ENCODE measurements at regions not wholly inside any gene's neighbourhood (a gene's known extent, or its start where the extent isn't known, plus 50 kb on each side); places are given as distances from the start of the nearest gene placed in this dataset.

GRCh38 chr13:105070452-105070851, 1465.0 kb downstream of the EFNB2 start:
- H3K36me3 ChIP-seq (ENCODE audit: insufficient read depth, low read length) = no peaks in the 10 kb centered on the region
- H3K9ac ChIP-seq (ENCODE audit: low read depth, low read length) = no peak overlapping the region
- H3K27me3 ChIP-seq (ENCODE audit: control insufficient read depth, insufficient read depth, low read length) = no peaks in the 10 kb centered on the region
- H3K9me3 ChIP-seq (replicated peaks; ENCODE audit: low read length) = no peaks in the 10 kb centered on the region
- no peak overlapping the region for H3K4me3 ChIP-seq (ENCODE audit: low read length)
- no peak overlapping the region for H3K4me2 ChIP-seq (ENCODE audit: low read length)
- H3K4me1 ChIP-seq (ENCODE audit: control insufficient read depth, insufficient read depth, low read length) = peaks cover 15% of the 10 kb centered on the region

- Histone ChIP-seq H3K9ac (ENCODE audit: low read depth, low read length) (no peak overlapping the region), H3K27me3 (ENCODE audit: control insufficient read depth, insufficient read depth, low read length) (no peaks in the 10 kb centered on the region), H3K36me3 (ENCODE audit: insufficient read depth, low read length) (no peaks in the 10 kb centered on the region), H3K4me2 (ENCODE audit: low read length) (no peak overlapping the region), H3K9me3 (replicated peaks; ENCODE audit: low read length) (no peaks in the 10 kb centered on the region), H3K4me1 (ENCODE audit: control insufficient read depth, insufficient read depth, low read length) (peaks cover 15% of the 10 kb centered on the region), H3K4me3 (ENCODE audit: low read length) (no peak overlapping the region)
Measured at GRCh38 chr13:105069106-105069505, 1466.4 kb downstream of the EFNB2 start.

GRCh38 chr13:105063676-105064075, 1471.8 kb downstream of the EFNB2 start:
- Histone ChIP-seq H3K9me3 (replicated peaks; ENCODE audit: low read length) (no peaks in the 10 kb centered on the region), H3K36me3 (ENCODE audit: insufficient read depth, low read length) (no peaks in the 10 kb centered on the region), H3K9ac (ENCODE audit: low read depth, low read length) (no peak overlapping the region), H3K27me3 (ENCODE audit: control insufficient read depth, insufficient read depth, low read length) (no peaks in the 10 kb centered on the region), H3K4me3 (ENCODE audit: low read length) (no peak overlapping the region), H3K4me2 (ENCODE audit: low read length) (no peak overlapping the region), H3K4me1 (ENCODE audit: control insufficient read depth, insufficient read depth, low read length) (peaks cover 7% of the 10 kb centered on the region)

- Histone ChIP-seq H3K36me3 (ENCODE audit: insufficient read depth, low read length) (no peaks in the 10 kb centered on the region), H3K9ac (ENCODE audit: low read depth, low read length) (no peak overlapping the region), H3K9me3 (replicated peaks; ENCODE audit: low read length) (no peaks in the 10 kb centered on the region), H3K4me3 (ENCODE audit: low read length) (no peak overlapping the region), H3K27me3 (ENCODE audit: control insufficient read depth, insufficient read depth, low read length) (no peaks in the 10 kb centered on the region), H3K4me2 (ENCODE audit: low read length) (no peak overlapping the region), H3K4me1 (ENCODE audit: control insufficient read depth, insufficient read depth, low read length) (peaks cover 6% of the 10 kb centered on the region)
Measured at GRCh38 chr13:105059786-105060185, 1475.7 kb downstream of the EFNB2 start.

- H3K27me3 ChIP-seq (ENCODE audit: control insufficient read depth, insufficient read depth, low read length) = no peaks in the 10 kb centered on the region
- no peak overlapping the region for H3K9ac ChIP-seq (ENCODE audit: low read depth, low read length)
- peaks cover 6% of the 10 kb centered on the region for H3K4me1 ChIP-seq (ENCODE audit: control insufficient read depth, insufficient read depth, low read length)
- no peak overlapping the region for H3K4me3 ChIP-seq (ENCODE audit: low read length)
- no peak overlapping the region for H3K4me2 ChIP-seq (ENCODE audit: low read length)
- H3K9me3 ChIP-seq (replicated peaks; ENCODE audit: low read length) = no peaks in the 10 kb centered on the region
- no peaks in the 10 kb centered on the region for H3K36me3 ChIP-seq (ENCODE audit: insufficient read depth, low read length)
Measured at GRCh38 chr13:105058517-105058916, 1476.9 kb downstream of the EFNB2 start.

- peaks cover 5% of the 10 kb centered on the region for H3K4me1 ChIP-seq (ENCODE audit: control insufficient read depth, insufficient read depth, low read length)
Measured at GRCh38 chr13:105052711-105053110, 1482.8 kb downstream of the EFNB2 start.

GRCh38 chr13:105050686-105051085, 1484.8 kb downstream of the EFNB2 start:
- peaks cover 5% of the 10 kb centered on the region for H3K4me1 ChIP-seq (ENCODE audit: control insufficient read depth, insufficient read depth, low read length)

More at GRCh38 chr13:105052711-105053110, 1482.8 kb downstream of the EFNB2 start:
- Histone ChIP-seq H3K36me3 (ENCODE audit: insufficient read depth, low read length) (no peaks in the 10 kb centered on the region), H3K27me3 (ENCODE audit: control insufficient read depth, insufficient read depth, low read length) (no peaks in the 10 kb centered on the region), H3K9ac (ENCODE audit: low read depth, low read length) (no peak overlapping the region), H3K9me3 (replicated peaks; ENCODE audit: low read length) (no peaks in the 10 kb centered on the region), H3K4me2 (ENCODE audit: low read length) (no peak overlapping the region), H3K4me3 (ENCODE audit: low read length) (no peak overlapping the region)

GRCh38 chr13:105048677-105049076, 1486.8 kb downstream of the EFNB2 start:
- H3K36me3 ChIP-seq (ENCODE audit: insufficient read depth, low read length) = no peaks in the 10 kb centered on the region
- H3K4me1 ChIP-seq (ENCODE audit: control insufficient read depth, insufficient read depth, low read length) = peaks cover 5% of the 10 kb centered on the region
- H3K4me2 ChIP-seq (ENCODE audit: low read length) = no peak overlapping the region
- H3K9ac ChIP-seq (ENCODE audit: low read depth, low read length) = no peak overlapping the region
- H3K27me3 ChIP-seq (ENCODE audit: control insufficient read depth, insufficient read depth, low read length) = no peaks in the 10 kb centered on the region
- no peaks in the 10 kb centered on the region for H3K9me3 ChIP-seq (replicated peaks; ENCODE audit: low read length)
- no peak overlapping the region for H3K4me3 ChIP-seq (ENCODE audit: low read length)

More at GRCh38 chr13:105050686-105051085, 1484.8 kb downstream of the EFNB2 start:
- H3K4me2 ChIP-seq (ENCODE audit: low read length) = no peak overlapping the region
- no peak overlapping the region for H3K9ac ChIP-seq (ENCODE audit: low read depth, low read length)
- H3K36me3 ChIP-seq (ENCODE audit: insufficient read depth, low read length) = no peaks in the 10 kb centered on the region
- no peaks in the 10 kb centered on the region for H3K27me3 ChIP-seq (ENCODE audit: control insufficient read depth, insufficient read depth, low read length)
- H3K9me3 ChIP-seq (replicated peaks; ENCODE audit: low read length) = no peaks in the 10 kb centered on the region
- no peak overlapping the region for H3K4me3 ChIP-seq (ENCODE audit: low read length)

- H3K4me2 ChIP-seq (ENCODE audit: low read length) = no peak overlapping the region
- no peak overlapping the region for H3K9ac ChIP-seq (ENCODE audit: low read depth, low read length)
- H3K36me3 ChIP-seq (ENCODE audit: insufficient read depth, low read length) = no peaks in the 10 kb centered on the region
- H3K4me3 ChIP-seq (ENCODE audit: low read length) = no peak overlapping the region
- no peaks in the 10 kb centered on the region for H3K27me3 ChIP-seq (ENCODE audit: control insufficient read depth, insufficient read depth, low read length)
- peaks cover 5% of the 10 kb centered on the region for H3K4me1 ChIP-seq (ENCODE audit: control insufficient read depth, insufficient read depth, low read length)
- H3K9me3 ChIP-seq (replicated peaks; ENCODE audit: low read length) = no peaks in the 10 kb centered on the region
Measured at GRCh38 chr13:105047676-105048295, 1487.7 kb downstream of the EFNB2 start.

GRCh38 chr13:105037110-105037509, 1498.4 kb downstream of the EFNB2 start:
- Histone ChIP-seq H3K27me3 (ENCODE audit: control insufficient read depth, insufficient read depth, low read length) (no peaks in the 10 kb centered on the region), H3K4me2 (ENCODE audit: low read length) (no peak overlapping the region), H3K9me3 (replicated peaks; ENCODE audit: low read length) (no peaks in the 10 kb centered on the region), H3K4me1 (ENCODE audit: control insufficient read depth, insufficient read depth, low read length) (peaks cover 19% of the 10 kb centered on the region), H3K4me3 (ENCODE audit: low read length) (no peak overlapping the region), H3K9ac (ENCODE audit: low read depth, low read length) (no peak overlapping the region), H3K36me3 (ENCODE audit: insufficient read depth, low read length) (no peaks in the 10 kb centered on the region)

GRCh38 chr13:105035092-105035491, 1500.4 kb downstream of the EFNB2 start:
- Histone ChIP-seq H3K9me3 (replicated peaks; ENCODE audit: low read length) (no peaks in the 10 kb centered on the region), H3K9ac (ENCODE audit: low read depth, low read length) (no peak overlapping the region), H3K27me3 (ENCODE audit: control insufficient read depth, insufficient read depth, low read length) (no peaks in the 10 kb centered on the region), H3K4me2 (ENCODE audit: low read length) (no peak overlapping the region), H3K36me3 (ENCODE audit: insufficient read depth, low read length) (no peaks in the 10 kb centered on the region), H3K4me3 (ENCODE audit: low read length) (no peak overlapping the region), H3K4me1 (ENCODE audit: control insufficient read depth, insufficient read depth, low read length) (peaks cover 19% of the 10 kb centered on the region)

GRCh38 chr13:105033999-105034398, 1501.5 kb downstream of the EFNB2 start:
- Histone ChIP-seq H3K4me1 (ENCODE audit: control insufficient read depth, insufficient read depth, low read length) (peaks cover 19% of the 10 kb centered on the region), H3K9me3 (replicated peaks; ENCODE audit: low read length) (no peaks in the 10 kb centered on the region), H3K36me3 (ENCODE audit: insufficient read depth, low read length) (no peaks in the 10 kb centered on the region), H3K9ac (ENCODE audit: low read depth, low read length) (no peak overlapping the region), H3K4me3 (ENCODE audit: low read length) (no peak overlapping the region), H3K27me3 (ENCODE audit: control insufficient read depth, insufficient read depth, low read length) (no peaks in the 10 kb centered on the region), H3K4me2 (ENCODE audit: low read length) (no peak overlapping the region)

Measured in skeletal muscle satellite cell (primary cell).